Neural progenitor cell (in vitro differentiated cells): ENCODE measurements at regions not wholly inside any gene's neighbourhood (a gene's known extent, or its start where the extent isn't known, plus 50 kb on each side); places are given as distances from the start of the nearest gene placed in this dataset.

ENCODE experiments used
- CTCF ChIP-seq: fragments of 200-600 bp; sonication (generic); IDR thresholded peaks from 2 replicates; pipeline ENCODE4 v1.5.1; 2017; ENCODE audit warnings: antibody characterized with exemption, mild to moderate bottlenecking
- EZH2 ChIP-seq: fragments of 200-600 bp; sonication (generic); IDR thresholded peaks from 2 replicates; pipeline ENCODE4 v1.6.1; 2017; ENCODE audit warnings: antibody characterized with exemption, mild to moderate bottlenecking, moderate library complexity
- EZH2phosphoT487 ChIP-seq: fragments of 200-600 bp; sonication (generic); IDR thresholded peaks from 2 replicates; pipeline ENCODE4 v1.6.1; 2017; ENCODE audit warnings: antibody characterized with exemption

DNA sequence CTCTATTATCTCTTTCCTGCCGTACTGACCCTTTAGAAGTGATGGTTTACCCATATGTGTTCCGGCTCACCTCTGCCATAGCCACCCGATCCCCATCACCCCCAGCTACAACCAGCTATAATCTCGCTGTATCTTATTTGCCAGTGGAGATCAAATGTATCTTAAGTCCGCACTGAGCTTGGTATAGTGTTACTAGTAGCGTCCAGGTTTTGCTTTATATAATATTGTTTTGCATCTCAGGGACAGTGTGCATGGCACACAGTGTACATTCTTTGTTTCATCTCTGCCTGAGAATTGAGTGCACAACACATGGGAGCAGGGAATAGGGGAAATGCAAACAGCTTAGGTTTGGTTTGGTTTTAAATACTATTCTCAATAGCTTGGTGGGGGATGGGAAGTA is 135.8 kb upstream of the SNX2 start:
- TF ChIP-seq EZH2phosphoT487 (no peak), CTCF (no peak), EZH2 (no peak)
